ENCODE measurements at regions not wholly inside any gene's neighbourhood (a gene's known extent, or its start where the extent isn't known, plus 50 kb on each side); places are given as distances from the start of the nearest gene placed in this dataset.

DNA sequence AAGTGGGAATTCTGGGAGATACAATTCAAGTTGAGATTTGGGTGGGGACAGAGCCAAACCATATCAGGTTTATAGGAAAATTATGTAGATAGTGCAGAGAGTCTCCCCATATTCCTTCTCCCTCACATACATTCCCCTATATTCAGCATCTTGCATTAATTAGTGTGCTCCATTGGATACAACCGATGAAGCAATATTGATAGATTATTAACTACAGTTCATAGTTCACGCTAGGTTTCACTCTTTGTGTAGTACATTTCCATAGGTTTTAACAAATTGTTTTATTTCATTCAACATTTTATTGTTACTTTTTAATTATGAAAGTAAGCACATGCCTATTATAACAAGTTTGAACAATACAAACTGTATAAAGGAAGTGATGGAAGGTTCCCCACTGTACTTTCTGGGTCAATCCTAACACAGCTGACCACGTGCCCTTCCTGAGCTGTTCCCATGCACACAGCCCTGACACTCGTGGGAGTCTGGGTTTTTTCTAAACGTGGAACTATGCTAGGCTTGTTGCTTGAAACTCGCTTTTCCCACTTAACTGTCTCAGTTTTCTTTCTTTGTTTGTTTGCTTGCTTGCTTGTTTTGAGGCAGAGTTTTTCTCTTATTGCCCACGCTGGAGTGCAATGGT, 116.8 kb upstream of the TMPRSS2 start:
- no peak for TF ChIP-seq EZH2 (IDR thresholded peaks at IDR 0.05)
- TF ChIP-seq, protein P1, sequence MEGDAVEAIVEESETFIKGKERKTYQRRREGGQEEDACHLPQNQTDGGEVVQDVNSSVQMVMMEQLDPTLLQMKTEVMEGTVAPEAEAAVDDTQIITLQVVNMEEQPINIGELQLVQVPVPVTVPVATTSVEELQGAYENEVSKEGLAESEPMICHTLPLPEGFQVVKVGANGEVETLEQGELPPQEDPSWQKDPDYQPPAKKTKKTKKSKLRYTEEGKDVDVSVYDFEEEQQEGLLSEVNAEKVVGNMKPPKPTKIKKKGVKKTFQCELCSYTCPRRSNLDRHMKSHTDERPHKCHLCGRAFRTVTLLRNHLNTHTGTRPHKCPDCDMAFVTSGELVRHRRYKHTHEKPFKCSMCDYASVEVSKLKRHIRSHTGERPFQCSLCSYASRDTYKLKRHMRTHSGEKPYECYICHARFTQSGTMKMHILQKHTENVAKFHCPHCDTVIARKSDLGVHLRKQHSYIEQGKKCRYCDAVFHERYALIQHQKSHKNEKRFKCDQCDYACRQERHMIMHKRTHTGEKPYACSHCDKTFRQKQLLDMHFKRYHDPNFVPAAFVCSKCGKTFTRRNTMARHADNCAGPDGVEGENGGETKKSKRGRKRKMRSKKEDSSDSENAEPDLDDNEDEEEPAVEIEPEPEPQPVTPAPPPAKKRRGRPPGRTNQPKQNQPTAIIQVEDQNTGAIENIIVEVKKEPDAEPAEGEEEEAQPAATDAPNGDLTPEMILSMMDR (IDR thresholded peaks at IDR 0.05) = no peak

Data from neural progenitor cell (in vitro differentiated cells).